AG04450 (cell line): ENCODE measurements at regions not wholly inside any gene's neighbourhood (a gene's known extent, or its start where the extent isn't known, plus 50 kb on each side); places are given as distances from the start of the nearest gene placed in this dataset.

ENCODE experiments used
- CTCF ChIA-PET: fragments of 300-600, 350-600 bp; formaldehyde crosslinking; extraction: SDS; loops from one replicate; lab custom pipeline; 2022; ENCODE audit warnings: antibody characterized with exemption, inconsistent platforms; lab: Charles Lee
- POLR2A ChIA-PET: fragments of 350-600 bp; formaldehyde crosslinking; extraction: SDS; loops from one replicate; lab custom pipeline; 2021; ENCODE audit warnings: antibody characterized with exemption, inconsistent platforms; lab: Yijun Ruan, JAX
- DNase-seq: peaks from one replicate; pipeline ENCODE4 v3.0.0-alpha.2; 2011; ENCODE audit warnings: low read depth, low spot score
- H3K27ac ChIP-seq: one replicate; pipeline ENCODE4 v1.5.1; 2012; ENCODE audit warnings: low read depth, low read length, control low read depth
- H3K27me3 ChIP-seq: one replicate; pipeline ENCODE4 v1.6.0; 2012; ENCODE audit warnings: low read length; ENCODE audit not compliant: control insufficient read depth, insufficient read depth
- H3K4me3 ChIP-seq: 2 replicates; pipeline ENCODE4 v1.5.1; 2011; ENCODE audit warnings: mild to moderate bottlenecking, low read depth, low read length, control low read depth
- H3K9me3 ChIP-seq: 2 replicates; pipeline ENCODE4 v1.5.1; 2012; ENCODE audit warnings: low read length; ENCODE audit not compliant: control insufficient read depth, insufficient read depth
- CTCF ChIP-seq: IDR thresholded peaks from 2 replicates; pipeline ENCODE4 v1.5.1; 2011; ENCODE audit warnings: low read depth, low read length, control low read depth, inconsistent platforms

- H3K9me3 ChIP-seq = no peaks in the 10 kb centered on the region
- POLR2A ChIA-PET = no interaction called here
- no peak overlapping the region for H3K27ac ChIP-seq
- no peak for DNase-seq
- peaks cover 4% of the 10 kb centered on the region for H3K27me3 ChIP-seq
- no peak overlapping the region for H3K4me3 ChIP-seq
- CTCF ChIA-PET = no interaction called here
- TF ChIP-seq CTCF = no peak
Observed at GRCh38 chr18:57223144-57223870, 76.4 kb downstream of the BOD1L2 start.

- TF ChIP-seq CTCF = no peak
- H3K27ac ChIP-seq = no peak overlapping the region
- CTCF ChIA-PET = no interaction called here
- no peak overlapping the region for H3K4me3 ChIP-seq
- POLR2A ChIA-PET = no interaction called here
- DNase-seq = no peak
- no peaks in the 10 kb centered on the region for H3K27me3 ChIP-seq
- no peaks in the 10 kb centered on the region for H3K9me3 ChIP-seq
Observed at GRCh38 chr18:57230861-57231585, 84.1 kb downstream of the BOD1L2 start.

- no peak for TF ChIP-seq CTCF
- no peaks in the 10 kb centered on the region for H3K27me3 ChIP-seq
- ChIA-PET CTCF (no interaction called here), POLR2A (no interaction called here)
- no peak for DNase-seq
- no peak overlapping the region for H3K27ac ChIP-seq
- H3K4me3 ChIP-seq = no peak overlapping the region
- H3K9me3 ChIP-seq = no peaks in the 10 kb centered on the region
Observed at GRCh38 chr18:57231864-57232263, 85.0 kb downstream of the BOD1L2 start.

- H3K4me3 ChIP-seq = no peak overlapping the region
- no peaks in the 10 kb centered on the region for H3K27me3 ChIP-seq
- no peaks in the 10 kb centered on the region for H3K9me3 ChIP-seq
- no peak for TF ChIP-seq CTCF
- no peak overlapping the region for H3K27ac ChIP-seq
- no peak for DNase-seq
- POLR2A ChIA-PET = no interaction called here
- CTCF ChIA-PET = no interaction called here
Observed at GRCh38 chr18:57234346-57234745, 87.5 kb downstream of the BOD1L2 start.

GRCh38 chr18:57241869-57242268 lies 95.0 kb downstream of the BOD1L2 start:
- no peaks in the 10 kb centered on the region for H3K27me3 ChIP-seq
- ChIA-PET CTCF (no interaction called here), POLR2A (no interaction called here)
- no peak for TF ChIP-seq CTCF
- H3K4me3 ChIP-seq = no peak overlapping the region
- H3K27ac ChIP-seq = no peak overlapping the region
- no peak for DNase-seq
- H3K9me3 ChIP-seq = no peaks in the 10 kb centered on the region
